ENCODE measurements at regions not wholly inside any gene's neighbourhood (a gene's known extent, or its start where the extent isn't known, plus 50 kb on each side); places are given as distances from the start of the nearest gene placed in this dataset.

GRCh38 chr1:43042127-43042526 is 83.5 kb upstream of the SLC2A1 start:
- H3K4me3 Mint-ChIP-seq = no peak overlapping the region
- H3K27ac Mint-ChIP-seq = no peak overlapping the region
- H3K27me3 Mint-ChIP-seq = no peaks in the 10 kb centered on the region
- no peaks in the 10 kb centered on the region for H3K9me3 Mint-ChIP-seq
- no peak for DNase-seq
- no peaks in the 10 kb centered on the region for H3K36me3 Mint-ChIP-seq (ENCODE audit: low read depth)
- peaks cover 1% of the 10 kb centered on the region for H3K4me1 Mint-ChIP-seq (ENCODE audit: low read depth)

- Mint-ChIP-seq H3K9me3 (no peaks in the 10 kb centered on the region), H3K27ac (no peak overlapping the region), H3K27me3 (no peaks in the 10 kb centered on the region), H3K4me3 (no peak overlapping the region), H3K4me1 (ENCODE audit: low read depth) (peaks cover 1% of the 10 kb centered on the region), H3K36me3 (ENCODE audit: low read depth) (no peaks in the 10 kb centered on the region)
- DNase-seq = no peak
These were observed 82.9 kb upstream of the SLC2A1 start for GRCh38 chr1:43041591-43041990.

DNA sequence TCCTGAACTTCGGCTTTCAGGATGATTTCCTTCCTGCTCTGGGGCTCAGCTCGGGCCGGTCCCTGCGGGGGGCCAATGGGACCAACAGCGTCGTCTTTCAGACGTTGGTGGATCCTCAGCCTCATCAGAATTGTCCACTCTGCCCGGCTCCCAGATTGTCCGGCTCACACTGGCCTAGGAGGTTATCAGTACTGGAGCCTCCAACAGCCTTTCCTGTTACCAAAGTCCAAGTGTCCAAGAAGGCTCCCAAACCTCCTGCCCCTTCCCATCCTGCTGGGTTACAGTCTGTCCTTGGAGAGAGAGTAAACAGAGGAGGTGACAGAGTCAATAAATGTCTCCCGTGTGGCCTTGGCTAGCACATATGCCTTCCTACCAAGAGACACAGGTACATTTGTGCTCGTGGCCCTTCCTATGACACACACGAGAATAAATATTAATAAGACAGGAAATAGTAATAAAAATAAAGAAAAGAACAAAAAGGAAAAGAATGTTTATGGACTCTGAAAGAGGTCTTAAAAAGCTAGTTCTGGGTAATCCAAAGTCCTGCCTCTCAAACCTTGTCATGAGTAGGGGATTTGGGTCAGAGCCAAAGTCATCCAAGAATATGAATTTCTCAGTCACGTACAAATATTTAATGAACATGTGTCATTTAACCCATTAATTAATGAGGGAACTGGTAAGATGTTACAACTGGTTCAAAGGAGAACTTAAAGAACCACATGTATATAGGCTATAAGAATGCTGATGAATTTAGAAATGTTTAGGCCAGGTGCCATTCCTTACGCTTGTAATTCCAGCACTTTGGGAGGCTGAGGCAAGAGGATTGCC is 80.8 kb upstream of the SLC2A1 start:
- Mint-ChIP-seq H3K27ac (no peak overlapping the region), H3K4me3 (no peak overlapping the region), H3K36me3 (ENCODE audit: low read depth) (no peaks in the 10 kb centered on the region), H3K4me1 (ENCODE audit: low read depth) (peaks cover 10% of the 10 kb centered on the region), H3K9me3 (no peaks in the 10 kb centered on the region), H3K27me3 (no peaks in the 10 kb centered on the region)
- DNase-seq = no peak

DNA sequence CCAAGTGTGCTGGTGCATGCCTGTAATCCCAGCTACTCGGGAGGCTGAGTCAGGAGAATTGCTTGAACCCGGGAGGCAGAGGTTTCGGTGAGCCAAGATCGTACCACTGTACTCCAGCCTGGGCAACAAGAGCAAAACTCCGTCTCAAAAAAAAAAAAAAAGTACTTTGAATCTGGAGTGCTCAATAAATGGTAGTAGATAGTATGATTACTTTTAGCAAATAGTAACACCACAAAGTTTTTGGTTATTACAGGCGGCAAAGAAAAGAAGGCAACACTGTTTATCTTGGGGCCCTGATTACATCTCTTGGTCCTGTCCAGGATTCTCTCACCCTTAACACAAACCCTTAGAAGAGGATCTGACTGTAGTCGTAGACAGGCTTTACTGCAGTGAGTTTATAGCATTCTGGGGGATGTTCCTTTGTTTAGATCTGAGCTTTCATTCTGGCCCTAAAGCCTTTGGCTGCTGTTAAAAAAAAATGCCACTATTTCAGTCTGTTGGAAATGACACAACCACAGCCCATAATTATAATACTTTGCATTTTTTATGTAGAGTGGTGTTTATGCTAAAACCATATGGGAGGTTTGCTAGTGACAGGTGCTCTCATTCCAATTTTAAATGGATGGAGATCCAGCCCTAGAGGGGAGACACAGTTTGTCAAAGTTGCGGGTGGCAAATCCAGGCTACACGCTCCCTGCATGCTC is 79.7 kb upstream of the SLC2A1 start:
- H3K4me1 Mint-ChIP-seq (ENCODE audit: low read depth) = peaks cover 17% of the 10 kb centered on the region
- no peak overlapping the region for H3K4me3 Mint-ChIP-seq
- H3K27me3 Mint-ChIP-seq = no peaks in the 10 kb centered on the region
- no peak overlapping the region for H3K27ac Mint-ChIP-seq
- H3K9me3 Mint-ChIP-seq = no peaks in the 10 kb centered on the region
- no peaks in the 10 kb centered on the region for H3K36me3 Mint-ChIP-seq (ENCODE audit: low read depth)
- no peak for DNase-seq

DNA sequence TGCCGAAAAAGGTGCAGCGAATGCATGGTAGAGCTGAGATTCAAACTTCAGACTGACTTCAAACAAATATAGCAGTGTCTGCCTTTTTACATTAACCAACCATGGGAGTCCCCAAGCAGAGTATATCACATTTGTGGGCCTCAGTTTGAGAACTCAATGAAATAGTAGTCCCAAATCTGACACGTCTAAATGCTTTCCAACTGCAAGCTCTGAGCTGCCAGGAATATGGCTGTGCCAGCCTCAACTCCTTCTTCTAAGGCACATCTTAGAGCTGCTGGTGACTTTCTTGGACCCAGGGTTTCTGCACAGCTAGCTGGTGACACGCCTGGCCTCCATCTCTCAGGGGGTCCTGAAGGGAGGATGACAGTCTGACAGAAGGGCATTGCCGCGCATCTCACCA is 78.8 kb upstream of the SLC2A1 start:
- Mint-ChIP-seq H3K4me1 (ENCODE audit: low read depth) (peaks cover 16% of the 10 kb centered on the region), H3K4me3 (no peak overlapping the region), H3K9me3 (no peaks in the 10 kb centered on the region), H3K27me3 (no peaks in the 10 kb centered on the region), H3K36me3 (ENCODE audit: low read depth) (no peaks in the 10 kb centered on the region), H3K27ac (no peak overlapping the region)
- no peak for DNase-seq

- Mint-ChIP-seq H3K27me3 (no peaks in the 10 kb centered on the region), H3K4me1 (ENCODE audit: low read depth) (peaks cover 16% of the 10 kb centered on the region), H3K9me3 (no peaks in the 10 kb centered on the region), H3K4me3 (no peak overlapping the region), H3K27ac (no peak overlapping the region), H3K36me3 (ENCODE audit: low read depth) (no peaks in the 10 kb centered on the region)
- DNase-seq = no peak
These were observed 78.3 kb upstream of the SLC2A1 start for GRCh38 chr1:43036932-43037331.

DNA sequence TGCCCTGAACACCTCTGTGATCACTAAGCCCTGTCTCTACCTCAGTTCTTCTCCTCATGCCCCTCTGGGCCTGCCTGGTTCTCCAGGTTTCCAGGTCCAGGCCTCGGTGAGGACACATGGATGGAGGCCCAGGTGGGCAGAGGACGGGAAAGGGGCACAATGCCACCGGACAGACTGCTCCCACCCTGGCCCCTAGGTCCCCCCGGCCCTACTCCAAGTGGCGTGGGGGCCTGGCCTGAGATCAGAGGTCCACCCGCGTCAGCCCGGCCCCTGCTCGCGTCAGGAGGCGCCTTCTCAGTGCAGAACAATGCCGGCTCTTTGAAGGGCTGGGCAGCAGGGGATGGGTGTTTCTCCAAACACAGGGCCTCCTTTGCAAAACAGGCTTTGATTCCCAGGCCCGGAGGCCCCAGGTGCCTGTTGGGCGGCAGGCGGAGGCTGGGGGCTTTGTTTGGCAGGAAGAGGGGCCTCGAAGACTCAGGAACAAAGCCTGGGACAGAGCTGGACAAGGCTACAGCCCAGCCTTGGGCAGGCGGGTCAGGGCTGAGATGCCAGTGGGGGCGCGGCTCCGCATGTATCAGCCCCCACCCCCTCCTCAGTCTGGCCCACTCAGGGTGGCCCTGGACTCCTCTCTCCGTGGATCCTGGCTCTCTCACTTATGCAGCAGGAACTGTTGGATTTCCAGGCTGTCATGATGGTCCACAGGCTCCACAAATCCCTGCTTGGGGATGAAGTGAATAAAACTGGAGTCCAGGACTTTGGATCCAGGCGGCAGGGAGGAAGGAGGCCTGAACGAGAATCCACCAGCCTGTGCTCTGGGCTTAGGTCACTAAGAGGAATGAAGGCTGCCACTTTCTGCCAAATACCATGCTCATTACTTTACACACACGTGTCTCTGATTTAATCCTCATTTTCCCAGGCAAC is 77.4 kb upstream of the SLC2A1 start:
- Mint-ChIP-seq H3K4me3 (no peak overlapping the region), H3K27ac (no peak overlapping the region), H3K36me3 (ENCODE audit: low read depth) (no peaks in the 10 kb centered on the region), H3K4me1 (ENCODE audit: low read depth) (peaks cover 16% of the 10 kb centered on the region), H3K9me3 (no peaks in the 10 kb centered on the region), H3K27me3 (no peaks in the 10 kb centered on the region)
- no peak for DNase-seq

DNA sequence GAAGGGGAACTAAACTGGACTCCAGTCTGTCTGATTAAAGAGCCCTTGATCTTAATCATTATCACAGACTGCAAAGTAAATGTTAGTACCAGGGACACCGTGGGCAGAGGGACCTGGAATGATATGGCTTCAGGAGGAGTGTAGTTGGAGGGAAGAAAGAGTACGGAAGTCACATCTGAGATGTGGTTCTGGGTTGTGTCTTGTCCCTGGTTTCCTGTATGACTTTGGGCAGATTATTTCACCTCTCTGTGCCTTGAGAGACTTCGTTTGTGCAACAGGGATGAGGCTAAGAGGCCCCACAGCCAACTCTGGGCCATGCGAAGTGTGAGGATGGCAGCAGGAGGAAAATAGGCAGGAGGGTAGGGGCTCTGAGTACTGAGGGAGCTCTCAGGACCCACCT is 76.1 kb upstream of the SLC2A1 start:
- Mint-ChIP-seq H3K4me1 (ENCODE audit: low read depth) (peaks cover 16% of the 10 kb centered on the region), H3K36me3 (ENCODE audit: low read depth) (no peaks in the 10 kb centered on the region), H3K9me3 (no peaks in the 10 kb centered on the region), H3K27ac (peak overlapping the region; percentile 89), H3K4me3 (no peak overlapping the region), H3K27me3 (no peaks in the 10 kb centered on the region)
- peak; percentile 33 for DNase-seq

DNA sequence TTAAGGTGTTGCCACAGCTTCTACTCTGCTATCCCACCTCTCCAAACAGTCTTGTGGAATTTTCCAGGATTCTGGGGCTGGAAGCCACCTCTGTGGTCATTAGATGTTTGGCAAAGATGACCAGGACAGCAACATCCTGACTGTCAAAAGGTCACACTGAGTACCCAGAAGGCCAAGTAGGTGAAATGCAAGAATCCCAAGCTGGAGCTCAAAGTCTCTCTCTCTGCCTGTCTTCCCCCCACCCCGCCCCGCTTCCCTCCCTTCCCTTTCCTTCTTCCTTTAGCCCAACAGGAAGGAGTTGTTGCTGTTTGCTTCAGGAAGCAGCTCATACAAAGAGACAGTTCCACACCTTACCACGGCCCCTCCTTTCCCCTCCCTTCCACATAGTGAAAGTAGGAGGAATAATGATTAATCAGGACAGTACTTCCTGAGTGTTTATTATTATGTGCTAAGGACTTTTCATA is 75.6 kb upstream of the SLC2A1 start:
- DNase-seq = no peak
- Mint-ChIP-seq H3K36me3 (ENCODE audit: low read depth) (no peaks in the 10 kb centered on the region), H3K27ac (peak overlapping the region; percentile 89), H3K4me1 (ENCODE audit: low read depth) (peaks cover 16% of the 10 kb centered on the region), H3K9me3 (no peaks in the 10 kb centered on the region), H3K27me3 (no peaks in the 10 kb centered on the region), H3K4me3 (no peak overlapping the region)

DNA sequence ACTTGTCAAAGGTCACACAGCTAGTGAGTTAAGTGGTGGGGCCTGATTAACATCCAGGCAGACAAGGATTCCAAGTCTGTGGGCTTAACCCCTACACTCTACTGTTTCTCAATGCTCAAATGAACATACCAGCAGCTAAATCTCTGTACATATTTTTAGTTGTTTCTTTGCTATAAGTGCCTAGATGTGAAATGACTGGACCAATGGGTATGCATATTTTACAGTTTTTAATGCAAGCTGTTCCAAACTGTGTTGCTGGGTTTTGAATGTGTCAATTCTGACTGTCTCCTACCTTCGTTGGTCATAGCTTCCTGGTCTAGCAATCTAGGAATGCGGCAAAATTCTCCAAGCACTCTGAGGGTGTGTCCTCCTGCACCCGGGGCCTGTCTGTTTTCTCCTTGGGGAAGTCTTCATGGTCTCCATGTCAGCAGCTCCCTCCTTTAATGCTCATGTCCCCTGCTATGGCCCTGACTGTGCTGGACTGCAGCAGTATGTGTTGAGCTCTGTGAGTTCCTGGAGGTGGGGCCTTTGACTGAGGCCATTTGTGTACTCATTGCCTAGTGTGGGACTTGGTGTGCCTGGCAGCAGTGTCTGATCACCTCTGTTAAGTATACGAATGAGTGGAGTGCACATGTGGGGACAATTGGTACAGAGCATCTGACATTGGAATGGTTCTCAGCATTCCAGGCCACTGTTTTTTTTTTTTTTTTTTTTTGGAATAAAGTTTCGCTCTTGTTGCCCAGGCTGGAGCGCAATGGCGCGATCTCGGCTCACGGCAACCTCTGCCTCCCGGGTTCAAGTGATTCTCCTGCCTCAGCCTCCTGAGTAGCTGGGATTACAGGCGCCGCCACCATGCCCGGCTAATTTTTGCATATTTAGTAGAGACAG is 72.9 kb upstream of the SLC2A1 start:
- Mint-ChIP-seq H3K4me1 (ENCODE audit: low read depth) (peaks cover 16% of the 10 kb centered on the region), H3K36me3 (ENCODE audit: low read depth) (no peaks in the 10 kb centered on the region), H3K27me3 (no peaks in the 10 kb centered on the region), H3K9me3 (no peaks in the 10 kb centered on the region), H3K27ac (no peak overlapping the region), H3K4me3 (no peak overlapping the region)
- no peak for DNase-seq

GRCh38 chr1:43024905-43025304 is 66.2 kb upstream of the SLC2A1 start:
- Mint-ChIP-seq H3K36me3 (ENCODE audit: low read depth) (no peaks in the 10 kb centered on the region), H3K4me3 (no peak overlapping the region), H3K9me3 (no peaks in the 10 kb centered on the region), H3K27me3 (no peaks in the 10 kb centered on the region), H3K4me1 (ENCODE audit: low read depth) (no peaks in the 10 kb centered on the region), H3K27ac (no peak overlapping the region)
- DNase-seq = no peak

- Mint-ChIP-seq H3K36me3 (ENCODE audit: low read depth) (no peaks in the 10 kb centered on the region), H3K4me3 (no peak overlapping the region), H3K27me3 (no peaks in the 10 kb centered on the region), H3K27ac (no peak overlapping the region), H3K4me1 (ENCODE audit: low read depth) (no peaks in the 10 kb centered on the region), H3K9me3 (no peaks in the 10 kb centered on the region)
- no peak for DNase-seq
These were observed 63.1 kb upstream of the SLC2A1 start for GRCh38 chr1:43021547-43022474.

GRCh38 chr1:43019226-43019625 is 60.6 kb upstream of the SLC2A1 start:
- Mint-ChIP-seq H3K4me1 (ENCODE audit: low read depth) (no peaks in the 10 kb centered on the region), H3K4me3 (no peak overlapping the region), H3K9me3 (no peaks in the 10 kb centered on the region), H3K36me3 (ENCODE audit: low read depth) (no peaks in the 10 kb centered on the region), H3K27me3 (no peaks in the 10 kb centered on the region), H3K27ac (no peak overlapping the region)
- no peak for DNase-seq

Data from activated T-cell treated with anti-CD3 and anti-CD28 coated beads, Interleukin-2, amount 50 U/mL, for 24 hours (primary cell).